Cardiac muscle cell (in vitro differentiated cells and primary cell): ENCODE measurements at regions not wholly inside any gene's neighbourhood (a gene's known extent, or its start where the extent isn't known, plus 50 kb on each side); places are given as distances from the start of the nearest gene placed in this dataset.
A peak's percentile ranks its signal among the peaks of the same experiment; 100 is the strongest.

Source experiments
- DNase-seq, 2 donors: peaks; one replicate each; pipeline versions ENCODE4 v3.0.0 to v3.0.0-alpha.2; 2010 to 2017; ENCODE audit warnings: low read depth in 1 of 2, low spot score in 1 of 2
- H3K27ac ChIP-seq: fragments of 200-600 bp; sonication (generic); 2 replicates; pipeline ENCODE4 v1.5.1; 2016
- H3K27me3 ChIP-seq: fragments of 200-600 bp; sonication (generic); 2 replicates; pipeline ENCODE4 v1.6.0; 2016; ENCODE audit warnings: control low read depth
- H3K36me3 ChIP-seq: fragments of 200-600 bp; sonication (generic); 2 replicates; pipeline ENCODE4 v1.5.1; 2016; ENCODE audit warnings: control low read depth
- H3K4me1 ChIP-seq: fragments of 200-600 bp; sonication (generic); 2 replicates; pipeline ENCODE4 v1.8.1; 2017; ENCODE audit warnings: low read depth, mild to moderate bottlenecking, mixed run types
- H3K4me3 ChIP-seq: fragments of 200-600 bp; sonication (generic); 2 replicates; pipeline ENCODE4 v1.5.1; 2016; ENCODE audit warnings: mild to moderate bottlenecking
- H3K9me3 ChIP-seq: fragments of 200-600 bp; sonication (generic); 2 replicates; pipeline ENCODE4 v1.5.1; 2017; ENCODE audit warnings: low read depth, mild to moderate bottlenecking, control low read depth
- TF ChIP-seq, protein P1 (sequence below): IDR thresholded peaks from 2 replicates; pipeline ENCODE4 v1.5.1; 2012; ENCODE audit warnings: low read depth, mild to moderate bottlenecking, low read length

- Histone ChIP-seq H3K4me3 (no peak overlapping the region), H3K27me3 (peaks cover 3% of the 10 kb centered on the region), H3K9me3 (no peaks in the 10 kb centered on the region), H3K4me1 (no peaks in the 10 kb centered on the region), H3K36me3 (no peaks in the 10 kb centered on the region), H3K27ac (no peak overlapping the region)
- TF ChIP-seq, protein P1, sequence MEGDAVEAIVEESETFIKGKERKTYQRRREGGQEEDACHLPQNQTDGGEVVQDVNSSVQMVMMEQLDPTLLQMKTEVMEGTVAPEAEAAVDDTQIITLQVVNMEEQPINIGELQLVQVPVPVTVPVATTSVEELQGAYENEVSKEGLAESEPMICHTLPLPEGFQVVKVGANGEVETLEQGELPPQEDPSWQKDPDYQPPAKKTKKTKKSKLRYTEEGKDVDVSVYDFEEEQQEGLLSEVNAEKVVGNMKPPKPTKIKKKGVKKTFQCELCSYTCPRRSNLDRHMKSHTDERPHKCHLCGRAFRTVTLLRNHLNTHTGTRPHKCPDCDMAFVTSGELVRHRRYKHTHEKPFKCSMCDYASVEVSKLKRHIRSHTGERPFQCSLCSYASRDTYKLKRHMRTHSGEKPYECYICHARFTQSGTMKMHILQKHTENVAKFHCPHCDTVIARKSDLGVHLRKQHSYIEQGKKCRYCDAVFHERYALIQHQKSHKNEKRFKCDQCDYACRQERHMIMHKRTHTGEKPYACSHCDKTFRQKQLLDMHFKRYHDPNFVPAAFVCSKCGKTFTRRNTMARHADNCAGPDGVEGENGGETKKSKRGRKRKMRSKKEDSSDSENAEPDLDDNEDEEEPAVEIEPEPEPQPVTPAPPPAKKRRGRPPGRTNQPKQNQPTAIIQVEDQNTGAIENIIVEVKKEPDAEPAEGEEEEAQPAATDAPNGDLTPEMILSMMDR, result no peak
- peak; percentile 61 to 70 for DNase-seq
Observed at GRCh38 chr20:43824309-43825050, 90.2 kb upstream of the TOX2 start.

- H3K36me3 ChIP-seq, result no peaks in the 10 kb centered on the region
- no peak overlapping the region for H3K27ac ChIP-seq
- TF ChIP-seq, protein P1, result no peak
- no peaks in the 10 kb centered on the region for H3K9me3 ChIP-seq
- H3K4me1 ChIP-seq, result no peaks in the 10 kb centered on the region
- H3K4me3 ChIP-seq, result no peak overlapping the region
- peaks cover 3% of the 10 kb centered on the region for H3K27me3 ChIP-seq
- DNase-seq, result peak in 1 of 2 donors; percentile 41
Observed at GRCh38 chr20:43821795-43822194, 92.9 kb upstream of the TOX2 start.

- no peak for DNase-seq
- H3K4me1 ChIP-seq, result no peaks in the 10 kb centered on the region
- H3K9me3 ChIP-seq, result no peaks in the 10 kb centered on the region
- H3K27me3 ChIP-seq, result peaks cover 3% of the 10 kb centered on the region
- no peak overlapping the region for H3K4me3 ChIP-seq
- H3K27ac ChIP-seq, result no peak overlapping the region
- H3K36me3 ChIP-seq, result no peaks in the 10 kb centered on the region
- TF ChIP-seq, protein P1, result no peak
Observed at GRCh38 chr20:43820731-43821330, 93.8 kb upstream of the TOX2 start.

GRCh38 chr20:43812216-43812615 is 85.4 kb upstream of the GTSF1L start:
- H3K27me3 ChIP-seq, result no peaks in the 10 kb centered on the region
- H3K9me3 ChIP-seq, result no peaks in the 10 kb centered on the region
- H3K4me1 ChIP-seq, result no peaks in the 10 kb centered on the region
- no peak for DNase-seq
- no peak overlapping the region for H3K4me3 ChIP-seq
- no peaks in the 10 kb centered on the region for H3K36me3 ChIP-seq
- TF ChIP-seq, protein P1, result no peak
- H3K27ac ChIP-seq, result no peak overlapping the region

- Histone ChIP-seq H3K4me3 (no peak overlapping the region), H3K4me1 (no peaks in the 10 kb centered on the region), H3K36me3 (no peaks in the 10 kb centered on the region), H3K9me3 (no peaks in the 10 kb centered on the region), H3K27me3 (no peaks in the 10 kb centered on the region), H3K27ac (no peak overlapping the region)
- no peak for DNase-seq
- TF ChIP-seq, protein P1, result no peak
Observed at GRCh38 chr20:43809206-43809819, 82.5 kb upstream of the GTSF1L start.
